GM20431 (cell line): ENCODE measurements at regions not wholly inside any gene's neighbourhood (a gene's known extent, or its start where the extent isn't known, plus 50 kb on each side); places are given as distances from the start of the nearest gene placed in this dataset.

Experiments used
- in situ Hi-C: fragments of 300-500 bp; cut with MseI, MboI; formaldehyde crosslinking; loops from one replicate; pipeline ENCODE4 v1.15.0; 2020; ENCODE audit warnings: low sequenced_read_pairs; ENCODE audit not compliant: unreplicated experiment

DNA sequence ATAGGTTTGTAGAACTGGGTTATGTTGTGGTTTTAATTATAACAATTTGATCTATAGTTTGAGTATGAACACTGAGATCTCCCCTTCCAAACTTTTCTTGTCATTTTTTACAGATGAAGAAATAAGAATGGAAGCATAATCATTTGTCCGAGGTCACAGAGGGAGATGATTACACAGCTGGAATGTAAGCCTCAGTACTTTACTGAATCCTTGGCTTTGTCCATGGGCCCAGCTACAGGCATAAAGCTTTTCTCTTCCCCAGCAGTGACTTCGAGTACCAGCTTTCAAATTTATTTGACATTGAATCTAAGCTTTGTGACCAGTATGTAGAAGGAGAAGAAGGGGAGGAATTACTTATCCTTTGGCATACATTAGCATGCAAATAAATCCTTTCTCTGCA lies 80.9 kb upstream of the DCBLD2 start:
- in situ Hi-C loops, result loop anchor here (25.0 kb wide), 1 partner anchor 170 kb away; no protein-coding TSS in a partner anchor

DNA sequence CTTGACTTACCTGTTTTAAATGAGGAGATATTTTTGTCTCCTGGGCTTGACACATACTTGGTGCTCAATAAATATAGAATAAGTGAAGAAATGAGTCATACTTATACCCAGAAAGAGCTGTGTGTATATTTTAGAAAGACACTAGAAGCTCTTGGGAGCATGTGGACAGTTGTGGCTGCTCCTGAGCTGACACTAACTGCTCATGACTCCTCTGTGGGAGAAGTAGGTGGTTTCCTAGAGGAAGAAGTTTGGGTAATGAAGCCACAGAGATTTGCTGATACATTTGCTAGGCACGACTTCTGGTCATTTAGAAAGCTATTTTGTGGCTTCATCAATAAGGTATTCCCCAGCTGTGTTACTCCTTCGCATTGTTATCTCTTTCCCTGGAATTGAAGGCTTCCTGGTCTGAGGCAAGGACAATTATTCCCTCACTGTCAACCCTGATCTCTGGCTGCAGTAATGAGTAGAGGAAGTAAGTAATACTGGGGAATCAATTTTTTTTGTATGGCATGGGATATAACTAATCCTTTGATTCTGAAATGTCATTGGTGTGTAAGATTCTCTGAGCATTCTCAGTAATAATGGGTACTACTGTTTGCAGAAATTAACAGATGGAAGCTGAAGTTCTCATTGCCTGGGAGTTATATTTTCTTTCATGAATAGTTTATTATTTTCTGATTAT lies 79.6 kb upstream of the DCBLD2 start:
- in situ Hi-C loops, result loop anchor here (25.0 kb wide), 1 partner anchor 169 kb away; no protein-coding TSS in a partner anchor

DNA sequence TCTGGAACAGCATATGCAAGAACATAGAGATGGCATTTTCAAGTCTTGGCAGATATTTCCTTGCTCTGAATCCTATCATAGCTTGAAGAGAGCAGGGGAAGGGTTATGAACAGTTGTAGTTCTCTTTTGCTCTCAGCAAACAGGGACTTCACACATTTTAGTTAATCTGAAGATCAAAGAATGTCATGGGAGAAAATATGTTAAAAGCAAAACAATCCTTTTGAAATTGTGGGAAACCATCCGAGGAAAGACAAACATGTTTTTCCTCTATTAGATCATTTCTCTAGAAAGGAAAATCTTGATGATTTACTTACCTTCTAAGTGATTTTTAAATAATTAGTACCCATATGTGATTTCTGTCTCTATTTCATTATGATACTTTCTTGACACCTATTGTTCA lies 77.8 kb upstream of the DCBLD2 start:
- in situ Hi-C loops, result loop anchor here (25.0 kb wide), 1 partner anchor 167 kb away; no protein-coding TSS in a partner anchor

DNA sequence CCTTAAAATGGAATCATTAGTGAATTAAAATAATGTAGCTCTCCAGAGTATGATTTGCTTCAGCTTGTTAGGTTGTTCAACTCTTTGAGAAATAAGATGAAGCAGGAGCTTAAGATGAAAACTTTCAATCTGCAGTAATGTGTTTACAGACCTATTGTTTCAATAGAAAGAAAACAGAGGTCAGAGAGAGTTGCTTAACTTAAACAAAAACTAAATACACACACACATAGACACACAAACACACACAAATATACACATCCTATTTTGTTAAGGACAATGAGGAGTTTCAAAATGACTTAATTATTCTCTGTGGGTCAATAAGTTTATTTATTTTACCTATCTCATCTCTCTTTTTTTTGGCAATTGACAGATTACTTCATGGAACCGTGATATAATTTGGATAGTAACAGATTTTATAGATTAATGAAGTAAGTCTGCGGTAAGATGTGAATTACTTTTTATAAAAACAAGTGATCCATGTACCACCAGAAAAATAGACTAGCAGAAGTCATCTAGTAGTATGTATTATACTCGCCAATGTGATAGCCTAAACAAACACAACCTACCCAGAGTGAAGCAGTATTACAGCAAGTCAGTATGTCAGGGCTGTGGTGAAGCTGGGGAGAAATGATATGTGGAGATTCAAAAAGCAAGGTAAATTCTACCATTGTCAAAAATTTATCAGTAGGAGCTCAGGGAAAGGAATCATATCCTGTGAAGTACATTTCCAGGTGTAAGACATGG lies 76.7 kb upstream of the DCBLD2 start:
- in situ Hi-C loops, result loop anchor here (25.0 kb wide), 1 partner anchor 166 kb away; no protein-coding TSS in a partner anchor

DNA sequence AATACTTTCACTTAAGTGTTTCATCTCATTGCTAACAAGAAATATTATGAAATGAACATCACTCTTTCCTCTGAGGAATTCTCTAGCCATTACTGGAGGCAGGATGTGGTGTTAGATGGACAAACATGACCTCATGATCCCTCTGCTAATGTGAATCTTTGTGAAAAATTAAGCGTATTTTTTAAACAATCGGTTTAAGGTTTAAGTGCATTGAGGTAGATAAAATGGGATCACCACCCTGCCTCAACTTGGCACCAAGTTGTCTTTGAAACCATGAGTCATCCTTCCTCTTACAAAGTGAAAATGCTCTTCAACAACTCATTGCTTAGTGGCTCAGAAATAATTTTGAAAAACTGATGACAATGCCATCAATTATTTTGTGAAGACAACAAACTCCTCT lies 76.0 kb upstream of the DCBLD2 start:
- in situ Hi-C loops, result loop anchor here (25.0 kb wide), 1 partner anchor 165 kb away; no protein-coding TSS in a partner anchor

DNA sequence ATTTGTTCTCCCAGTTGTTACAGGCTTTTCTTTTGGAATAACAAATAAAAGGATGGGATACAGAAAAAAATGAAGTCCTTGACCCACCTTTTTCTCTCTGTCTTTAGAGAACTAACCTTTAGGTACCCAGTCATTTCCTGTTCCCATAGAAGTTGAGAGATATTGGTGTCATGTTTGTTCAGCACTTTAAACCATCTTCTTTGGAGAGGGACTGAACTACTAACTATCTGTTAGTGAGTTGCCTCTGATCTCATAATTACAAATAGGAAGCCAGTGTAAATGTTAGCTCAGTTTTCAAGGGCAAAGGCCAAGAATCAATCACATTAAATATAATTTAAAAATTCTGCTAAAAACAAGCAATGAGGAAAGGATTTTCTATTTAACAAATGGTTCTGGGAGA lies 72.9 kb upstream of the DCBLD2 start:
- in situ Hi-C loops, result no loop called here

DNA sequence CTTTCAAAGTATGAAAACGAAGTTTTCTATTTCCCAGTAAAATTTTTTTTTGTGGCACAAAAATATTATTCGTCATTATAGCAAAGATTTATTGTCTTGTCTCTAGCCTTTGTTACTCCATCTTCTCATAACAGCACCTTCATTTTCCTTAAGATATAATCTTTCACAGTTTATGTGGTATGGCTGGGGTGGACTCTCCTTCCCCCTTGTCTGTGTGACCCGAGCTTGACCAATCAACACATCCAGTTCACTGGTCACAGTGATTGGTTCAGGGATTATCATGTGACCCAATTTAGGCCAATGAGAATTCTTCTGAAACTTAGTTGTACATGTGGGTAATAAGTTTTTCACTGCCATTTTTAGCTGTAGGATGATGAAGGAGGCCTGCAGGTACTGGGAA lies 71.2 kb upstream of the DCBLD2 start:
- in situ Hi-C loops, result no loop called here

DNA sequence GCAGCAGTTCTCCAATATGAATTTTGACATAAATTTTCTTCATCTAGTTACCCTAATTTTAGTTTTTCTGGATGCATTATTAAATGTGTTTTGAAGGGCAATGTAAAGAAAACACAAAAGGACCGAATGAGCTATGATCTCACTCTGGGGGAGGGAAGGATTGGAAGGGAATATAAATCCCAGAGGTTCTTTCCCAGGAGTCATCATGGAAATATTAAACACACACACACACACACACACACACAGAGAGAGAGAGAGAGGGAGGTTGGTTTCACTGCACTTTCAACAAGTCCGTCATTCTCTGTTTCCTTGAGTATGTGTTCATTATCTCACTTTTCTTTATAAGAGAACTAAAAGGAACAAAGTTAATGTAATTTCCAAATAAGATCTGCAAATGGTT lies 70.7 kb upstream of the DCBLD2 start:
- in situ Hi-C loops, result no loop called here

DNA sequence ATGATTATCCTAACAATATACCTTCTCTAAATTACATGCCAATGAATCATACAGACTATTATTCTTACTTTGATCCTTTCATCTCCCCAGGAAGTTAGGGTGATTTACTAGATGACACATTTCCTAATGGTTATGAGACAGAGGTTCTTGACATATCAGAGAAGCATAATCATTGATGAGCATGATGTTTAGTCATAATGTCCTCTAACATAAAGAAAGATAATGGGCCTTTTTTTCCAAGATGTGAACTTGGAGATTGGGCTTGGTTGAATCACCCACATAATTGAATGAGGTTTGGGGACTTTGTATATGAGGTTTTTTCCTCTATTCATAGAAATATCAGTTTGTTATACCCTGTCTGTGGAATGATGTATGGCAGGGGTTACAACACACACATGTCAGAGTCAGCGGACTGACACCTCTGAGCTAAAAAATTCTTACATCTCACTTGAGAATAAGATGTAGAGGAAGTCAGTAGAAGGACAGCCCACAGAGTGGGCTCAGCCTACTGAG lies 69.7 kb upstream of the DCBLD2 start:
- in situ Hi-C loops, result no loop called here

DNA sequence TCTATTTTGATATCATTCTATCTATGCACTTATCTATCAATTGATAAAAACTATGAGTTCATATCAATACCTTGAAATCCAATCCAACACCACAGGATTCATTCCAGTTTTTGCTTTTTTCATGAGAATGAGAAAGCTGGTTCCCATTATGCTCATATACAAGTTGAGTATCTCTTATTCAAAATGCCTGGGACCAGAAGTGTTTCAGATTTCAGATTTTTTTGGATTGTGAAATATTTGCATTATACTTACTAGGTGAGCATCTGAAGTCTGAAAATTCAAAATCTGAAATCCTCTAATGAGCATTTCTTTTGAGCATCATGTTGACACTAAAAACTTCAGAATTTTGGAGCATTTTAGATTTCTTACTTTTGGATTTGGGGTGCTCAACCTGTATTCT lies 67.8 kb upstream of the DCBLD2 start:
- in situ Hi-C loops, result no loop called here

DNA sequence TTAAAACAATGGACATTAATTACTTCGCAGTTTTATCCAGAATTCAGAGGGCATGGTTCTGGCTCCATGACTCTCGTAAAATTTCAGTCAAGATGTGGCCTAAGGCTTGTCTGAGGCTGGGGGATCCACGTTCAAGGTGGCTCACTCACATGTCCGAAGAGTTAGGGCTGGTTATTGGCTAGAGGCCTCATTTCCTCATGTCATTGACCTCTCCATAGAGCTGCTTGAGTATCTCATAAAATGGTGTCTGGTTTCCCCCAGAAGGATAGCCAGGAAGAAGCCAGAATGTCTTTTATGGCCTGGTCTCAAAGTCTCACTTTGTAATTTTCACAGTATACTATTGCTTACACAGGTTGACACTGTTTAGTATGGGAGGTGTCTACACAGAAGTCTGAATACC lies 67.3 kb upstream of the DCBLD2 start:
- in situ Hi-C loops, result no loop called here

DNA sequence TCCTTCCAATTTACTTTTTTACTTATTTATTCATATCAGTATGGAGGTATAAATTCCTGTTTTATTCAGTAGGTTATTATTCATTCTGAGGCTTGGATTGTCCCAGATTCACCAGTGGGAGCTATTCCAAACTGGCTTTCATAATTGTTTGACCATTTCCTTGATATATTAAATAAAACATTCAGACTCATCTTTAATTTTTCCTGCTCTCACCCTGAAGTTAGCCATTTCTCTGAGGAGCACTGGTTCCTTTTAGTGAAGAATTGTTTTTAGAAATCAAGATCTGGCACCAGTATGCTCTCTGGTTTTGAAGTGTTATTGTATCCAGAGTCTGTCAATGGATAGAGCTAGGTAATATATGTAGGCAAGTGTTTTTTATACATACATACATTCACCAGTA lies 66.9 kb upstream of the DCBLD2 start:
- in situ Hi-C loops, result no loop called here

DNA sequence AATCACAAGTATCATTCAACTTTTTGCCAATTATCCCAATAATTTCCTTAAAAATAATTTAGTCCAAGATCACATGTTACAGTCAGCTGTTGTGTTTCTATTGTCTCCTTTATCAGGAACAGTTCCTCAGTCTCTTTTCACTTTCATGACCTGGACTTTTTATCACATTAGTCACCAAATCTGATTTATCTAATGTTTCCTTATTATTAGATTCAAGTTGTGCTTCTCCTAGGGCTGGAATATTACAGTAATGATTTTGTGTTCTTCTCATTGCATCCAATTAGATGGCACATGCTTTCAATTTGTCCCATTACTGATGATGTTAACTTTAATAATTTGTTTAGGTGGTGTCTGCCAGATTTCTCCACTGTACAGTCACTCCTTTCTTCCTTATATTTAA lies 66.3 kb upstream of the DCBLD2 start:
- in situ Hi-C loops, result no loop called here

DNA sequence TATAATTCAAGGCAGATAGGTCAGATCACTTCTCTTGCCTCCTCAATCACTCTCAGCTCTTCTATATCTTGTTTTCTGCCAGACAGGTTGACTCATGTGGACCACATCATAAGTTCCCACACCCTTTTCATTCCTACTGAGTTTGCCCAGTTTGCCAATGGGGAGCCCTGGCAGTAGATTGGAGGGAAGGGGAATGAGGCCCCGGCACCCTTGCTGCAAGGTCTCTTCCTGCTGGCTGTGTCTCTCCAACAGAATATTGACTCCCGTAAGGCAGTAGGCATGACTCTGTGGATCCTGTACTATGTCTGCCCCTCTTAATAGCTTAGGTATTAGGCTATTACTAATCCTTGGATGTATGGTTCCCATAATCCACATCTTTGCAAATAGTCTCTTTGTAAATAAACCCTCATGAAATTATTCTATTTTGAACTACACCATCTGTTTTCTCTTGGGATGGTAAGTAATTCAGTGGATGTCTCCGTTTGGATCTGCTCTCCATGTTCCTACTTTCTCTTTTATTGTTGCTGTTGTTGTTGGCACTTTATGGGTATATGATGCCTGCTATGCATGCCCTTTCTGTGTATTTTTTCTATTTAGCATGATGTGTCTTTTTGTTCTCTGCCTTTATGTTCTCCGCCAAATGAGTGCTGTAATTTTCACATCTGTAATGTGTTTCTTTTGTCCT lies 65.5 kb upstream of the DCBLD2 start:
- in situ Hi-C loops, result no loop called here

DNA sequence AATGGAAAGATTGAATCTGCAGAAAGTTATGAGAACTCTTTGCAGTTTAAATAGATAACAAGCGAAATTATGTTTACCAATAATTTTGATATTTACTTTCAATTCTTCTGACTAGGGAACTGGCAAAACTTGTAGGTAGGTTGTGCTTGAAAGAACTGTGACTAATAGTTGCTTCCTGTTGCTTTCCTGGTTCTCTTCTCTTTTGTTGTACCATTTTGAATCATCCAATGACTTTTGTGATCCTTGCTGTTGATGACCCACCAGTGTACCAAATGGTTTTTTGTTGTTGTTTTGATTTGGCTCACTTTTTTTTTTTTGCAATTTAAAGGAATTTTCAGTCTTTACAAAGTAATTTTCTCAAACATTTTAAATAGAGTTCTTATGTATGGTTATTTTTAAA lies 64.9 kb upstream of the DCBLD2 start:
- in situ Hi-C loops, result no loop called here

DNA sequence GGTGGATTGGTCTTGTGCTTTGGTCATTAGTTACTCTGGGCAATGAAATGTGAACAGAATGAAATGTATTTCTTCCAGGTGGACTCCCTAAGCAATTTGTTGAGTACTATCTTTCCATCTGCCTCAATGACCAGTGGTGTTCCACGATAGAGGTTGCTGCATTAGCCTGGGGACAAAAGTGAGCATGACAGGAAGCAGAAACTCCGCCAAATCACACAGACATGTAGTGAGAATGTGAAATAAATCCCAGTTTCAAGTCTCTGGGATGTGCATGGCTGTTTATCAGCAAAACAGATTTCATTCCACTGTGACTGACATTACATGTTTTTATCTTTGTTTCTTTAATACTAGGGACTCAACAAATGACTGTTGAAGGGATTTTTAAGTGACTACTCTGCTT lies 63.3 kb upstream of the DCBLD2 start:
- in situ Hi-C loops, result no loop called here

DNA sequence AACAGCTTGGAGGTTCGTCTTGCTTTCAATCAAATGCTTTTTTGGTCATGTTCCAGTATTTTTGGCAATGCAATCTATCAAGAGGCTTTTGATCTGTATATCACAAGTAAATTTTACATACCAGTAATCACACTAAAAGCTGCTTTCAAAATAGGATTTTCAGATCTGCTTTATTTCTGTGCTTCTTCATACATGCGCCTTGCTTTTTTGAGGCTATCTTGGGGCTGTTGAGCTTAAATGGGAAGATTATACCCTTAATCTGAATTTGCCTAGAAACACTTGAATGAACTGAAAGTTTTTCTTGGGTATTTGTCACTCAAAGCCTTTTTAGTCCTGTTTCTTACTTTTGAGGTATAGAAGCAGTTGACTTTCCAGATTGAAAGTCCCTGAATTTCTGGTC lies 62.1 kb upstream of the DCBLD2 start:
- in situ Hi-C loops, result no loop called here

DNA sequence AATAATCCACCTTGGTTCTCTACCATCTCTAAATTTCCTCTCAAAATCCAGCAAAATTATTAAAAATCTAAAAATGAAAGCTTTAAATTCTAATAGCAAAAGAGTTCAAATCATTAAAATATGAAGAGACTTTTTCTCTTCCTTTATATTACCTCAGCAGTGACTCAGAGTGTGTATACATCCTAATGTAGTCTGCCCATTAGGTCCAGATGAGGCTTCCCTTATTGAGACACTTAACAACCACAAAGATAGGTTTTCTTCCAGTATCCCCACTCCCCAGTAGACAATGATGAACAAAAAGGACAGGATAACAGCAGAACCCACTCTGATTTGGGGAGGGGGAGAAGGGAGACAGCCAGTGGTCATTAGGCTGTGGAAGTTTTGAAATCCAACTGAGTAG lies 61.5 kb upstream of the DCBLD2 start:
- in situ Hi-C loops, result no loop called here

DNA sequence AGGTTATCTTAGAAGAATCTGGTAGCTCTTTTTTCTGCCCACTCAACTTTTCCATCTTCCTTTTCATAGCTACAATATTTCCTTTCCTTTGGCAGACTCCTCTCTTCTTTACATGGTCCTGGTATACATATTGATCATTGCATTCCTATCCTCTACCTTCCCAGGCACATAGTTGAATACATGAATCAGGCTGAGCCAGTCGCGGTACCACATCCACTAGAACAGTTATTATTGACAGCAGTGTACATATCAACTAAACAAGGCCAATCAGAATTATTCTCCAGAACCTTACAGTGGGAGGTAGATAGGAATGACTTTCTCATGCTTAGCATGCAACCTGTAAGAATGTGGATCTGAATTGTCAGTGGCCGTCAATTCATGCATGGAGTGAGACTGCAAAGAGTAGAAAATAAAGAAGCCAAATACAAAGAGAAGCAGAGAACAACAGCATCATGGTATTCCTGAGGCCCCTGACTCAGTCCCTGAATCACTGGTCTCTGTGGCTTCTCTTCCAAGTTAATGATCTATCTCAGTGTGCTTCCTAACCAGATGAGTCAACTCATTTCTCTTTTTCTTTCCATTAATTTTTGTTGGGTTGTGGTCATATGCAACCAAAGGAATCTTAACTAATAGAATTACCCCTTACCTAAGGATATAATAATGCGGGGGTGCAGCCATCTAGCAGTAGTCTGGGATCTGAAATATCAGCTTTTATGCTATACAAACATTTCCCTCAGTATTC lies 60.9 kb upstream of the DCBLD2 start:
- in situ Hi-C loops, result no loop called here
